GM06990 (cell line): ENCODE measurements at regions not wholly inside any gene's neighbourhood (a gene's known extent, or its start where the extent isn't known, plus 50 kb on each side); places are given as distances from the start of the nearest gene placed in this dataset.

ENCODE experiments used
- DNase-seq: peaks from one replicate; pipeline ENCODE4 v3.0.0-alpha.2; 2011; ENCODE audit not compliant: insufficient read length; ENCODE audit errors: extremely low read depth
- H3K27me3 ChIP-seq: replicated peaks from 2 replicates; pipeline ENCODE4 v1.6.0; 2011; ENCODE audit warnings: low read length; ENCODE audit not compliant: control insufficient read depth, insufficient read depth
- H3K36me3 ChIP-seq: 2 replicates; pipeline ENCODE4 v1.5.1; 2011; ENCODE audit warnings: low read length; ENCODE audit not compliant: control insufficient read depth, insufficient read depth
- H3K4me3 ChIP-seq: replicated peaks from 2 replicates; pipeline ENCODE4 v1.5.1; 2011; ENCODE audit warnings: low read depth, mild to moderate bottlenecking, control low read depth, low read length
- TF ChIP-seq, protein P1 (sequence below): IDR thresholded peaks from 2 replicates; pipeline ENCODE4 v1.5.1; 2011; ENCODE audit warnings: low read length, control low read depth, mild to moderate bottlenecking, inconsistent platforms; ENCODE audit not compliant: insufficient read depth, poor library complexity, severe bottlenecking

- TF ChIP-seq, protein P1, sequence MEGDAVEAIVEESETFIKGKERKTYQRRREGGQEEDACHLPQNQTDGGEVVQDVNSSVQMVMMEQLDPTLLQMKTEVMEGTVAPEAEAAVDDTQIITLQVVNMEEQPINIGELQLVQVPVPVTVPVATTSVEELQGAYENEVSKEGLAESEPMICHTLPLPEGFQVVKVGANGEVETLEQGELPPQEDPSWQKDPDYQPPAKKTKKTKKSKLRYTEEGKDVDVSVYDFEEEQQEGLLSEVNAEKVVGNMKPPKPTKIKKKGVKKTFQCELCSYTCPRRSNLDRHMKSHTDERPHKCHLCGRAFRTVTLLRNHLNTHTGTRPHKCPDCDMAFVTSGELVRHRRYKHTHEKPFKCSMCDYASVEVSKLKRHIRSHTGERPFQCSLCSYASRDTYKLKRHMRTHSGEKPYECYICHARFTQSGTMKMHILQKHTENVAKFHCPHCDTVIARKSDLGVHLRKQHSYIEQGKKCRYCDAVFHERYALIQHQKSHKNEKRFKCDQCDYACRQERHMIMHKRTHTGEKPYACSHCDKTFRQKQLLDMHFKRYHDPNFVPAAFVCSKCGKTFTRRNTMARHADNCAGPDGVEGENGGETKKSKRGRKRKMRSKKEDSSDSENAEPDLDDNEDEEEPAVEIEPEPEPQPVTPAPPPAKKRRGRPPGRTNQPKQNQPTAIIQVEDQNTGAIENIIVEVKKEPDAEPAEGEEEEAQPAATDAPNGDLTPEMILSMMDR: no peak
- no peak for DNase-seq
- no peaks in the 10 kb centered on the region for H3K27me3 ChIP-seq
- H3K4me3 ChIP-seq: no peak overlapping the region
- no peaks in the 10 kb centered on the region for H3K36me3 ChIP-seq
These were observed 123.3 kb upstream of the CHL1 start for GRCh38 chr3:73271-73670.

DNA sequence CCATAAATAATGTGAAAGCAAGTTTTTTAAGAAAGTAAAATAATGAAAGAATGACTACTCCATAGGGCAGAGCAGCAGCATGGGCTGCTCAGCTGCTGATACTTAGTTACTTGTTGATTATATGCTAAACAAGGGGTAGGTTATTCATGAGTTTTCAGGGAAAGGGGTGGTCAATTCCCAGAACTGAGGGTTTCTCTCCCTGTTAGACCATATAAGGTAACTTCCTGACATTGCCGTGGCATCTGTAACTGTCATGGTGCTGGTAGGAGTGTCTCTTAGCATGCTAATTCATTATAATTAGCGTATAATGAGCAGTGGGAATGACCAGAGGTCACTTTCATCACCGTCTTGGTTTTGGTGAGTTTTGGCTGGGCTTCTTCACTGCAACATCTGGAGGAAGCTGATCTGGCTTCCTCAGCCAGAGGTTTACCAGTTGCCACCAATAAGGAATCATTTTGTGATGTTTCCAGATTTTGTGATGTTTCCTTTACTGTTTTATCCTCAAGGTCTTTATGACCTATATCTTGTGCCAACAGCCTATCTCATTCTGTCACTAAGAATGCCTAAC, 121.8 kb upstream of the CHL1 start:
- Histone ChIP-seq H3K4me3 (no peak overlapping the region), H3K36me3 (no peaks in the 10 kb centered on the region), H3K27me3 (no peaks in the 10 kb centered on the region)
- DNase-seq: no peak
- TF ChIP-seq, protein P1: no peak

DNA sequence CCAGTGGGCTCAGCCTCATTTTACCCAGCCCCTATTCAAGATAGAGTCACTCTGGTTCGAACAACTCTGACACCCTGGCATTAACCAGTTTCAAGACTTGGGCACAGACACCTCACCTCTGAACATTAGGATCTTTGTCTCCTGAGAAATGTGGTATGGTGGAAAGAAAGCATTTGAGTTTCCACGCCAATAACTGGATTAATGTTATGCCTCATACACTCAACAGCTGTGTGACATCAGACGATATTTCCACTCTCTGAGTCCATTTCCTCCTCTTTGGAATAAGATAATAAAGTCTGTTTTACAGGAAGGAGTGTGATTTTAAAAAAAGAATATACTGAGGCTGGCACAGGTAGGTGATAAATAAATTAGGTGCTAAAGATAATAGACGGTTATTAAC, 121.3 kb upstream of the CHL1 start:
- TF ChIP-seq, protein P1: no peak
- H3K27me3 ChIP-seq: no peaks in the 10 kb centered on the region
- no peaks in the 10 kb centered on the region for H3K36me3 ChIP-seq
- DNase-seq: no peak
- no peak overlapping the region for H3K4me3 ChIP-seq

DNA sequence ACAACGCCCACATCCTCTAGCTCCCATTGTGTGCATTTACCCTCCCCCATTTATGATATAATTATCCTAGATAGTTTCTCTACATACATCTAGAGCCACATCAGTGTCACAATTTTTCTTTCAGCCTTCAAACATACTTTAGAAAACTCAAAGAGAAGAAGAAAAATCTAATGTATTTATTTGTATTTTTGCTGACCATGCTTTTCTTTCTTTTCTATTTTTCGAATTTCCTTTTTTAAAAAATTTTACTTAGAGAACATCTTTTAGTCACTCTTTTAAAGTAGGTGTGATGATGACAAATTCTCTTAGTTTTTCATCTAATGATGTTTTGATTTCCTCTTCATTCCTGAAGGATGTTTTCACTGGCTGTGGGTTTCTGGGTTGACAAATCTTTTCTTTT, 117.0 kb upstream of the CHL1 start:
- Histone ChIP-seq H3K4me3 (no peak overlapping the region), H3K27me3 (no peaks in the 10 kb centered on the region), H3K36me3 (no peaks in the 10 kb centered on the region)
- no peak for DNase-seq
- TF ChIP-seq, protein P1: no peak

DNA sequence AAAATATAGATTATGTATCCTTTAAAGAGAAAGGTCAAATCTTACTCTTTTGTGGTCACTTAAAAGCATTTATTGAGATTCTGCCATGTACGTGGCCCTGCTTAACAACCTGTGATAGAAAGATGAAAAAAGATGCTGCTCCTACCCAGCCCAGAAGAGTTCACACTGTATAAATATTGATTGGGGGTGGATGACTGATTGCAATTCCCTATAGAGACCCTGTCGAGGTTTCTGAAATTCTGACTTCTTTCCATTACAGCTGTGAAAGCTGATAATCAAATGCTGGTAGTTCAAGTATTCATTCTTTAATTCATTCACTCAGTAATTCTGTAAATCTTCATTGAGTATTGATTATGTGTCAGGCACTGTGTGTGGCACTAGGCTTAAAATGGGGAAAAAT, 114.1 kb upstream of the CHL1 start:
- no peak overlapping the region for H3K4me3 ChIP-seq
- TF ChIP-seq, protein P1: no peak
- H3K27me3 ChIP-seq: no peaks in the 10 kb centered on the region
- no peak for DNase-seq
- no peaks in the 10 kb centered on the region for H3K36me3 ChIP-seq

DNA sequence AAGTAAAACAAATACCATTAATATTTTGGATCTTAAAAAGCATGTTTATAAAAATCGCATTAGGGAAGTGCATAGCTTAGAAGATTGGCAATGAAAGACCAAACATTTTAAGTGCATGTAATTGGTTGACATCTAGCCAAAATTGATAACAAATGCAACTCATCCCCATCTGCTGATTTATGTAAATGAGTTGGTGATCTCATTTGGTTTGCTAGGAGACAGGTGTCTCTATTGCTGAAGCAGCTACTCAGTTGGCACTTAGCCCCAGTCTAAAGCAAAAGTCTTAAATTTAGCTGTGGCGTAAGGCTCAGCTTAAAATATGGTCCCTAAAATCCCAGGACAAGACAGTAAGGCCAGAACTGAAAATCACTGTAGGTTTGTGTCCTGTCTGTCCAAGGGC, 113.5 kb upstream of the CHL1 start:
- Histone ChIP-seq H3K4me3 (no peak overlapping the region), H3K27me3 (no peaks in the 10 kb centered on the region), H3K36me3 (no peaks in the 10 kb centered on the region)
- TF ChIP-seq, protein P1: no peak
- DNase-seq: no peak
